Islet precursor cell (in vitro differentiated cells): ENCODE measurements at regions not wholly inside any gene's neighbourhood (a gene's known extent, or its start where the extent isn't known, plus 50 kb on each side); places are given as distances from the start of the nearest gene placed in this dataset.

Experiments used
- DNase-seq: peaks from one replicate; pipeline ENCODE4 v3.0.0-alpha.2; 2018

- no peak for DNase-seq
Observed at GRCh38 chr18:65124633-65125032, 626.2 kb upstream of the CDH7 start.

- no peak for DNase-seq
Observed at GRCh38 chr18:65103864-65104263, 646.9 kb upstream of the CDH7 start.

DNA sequence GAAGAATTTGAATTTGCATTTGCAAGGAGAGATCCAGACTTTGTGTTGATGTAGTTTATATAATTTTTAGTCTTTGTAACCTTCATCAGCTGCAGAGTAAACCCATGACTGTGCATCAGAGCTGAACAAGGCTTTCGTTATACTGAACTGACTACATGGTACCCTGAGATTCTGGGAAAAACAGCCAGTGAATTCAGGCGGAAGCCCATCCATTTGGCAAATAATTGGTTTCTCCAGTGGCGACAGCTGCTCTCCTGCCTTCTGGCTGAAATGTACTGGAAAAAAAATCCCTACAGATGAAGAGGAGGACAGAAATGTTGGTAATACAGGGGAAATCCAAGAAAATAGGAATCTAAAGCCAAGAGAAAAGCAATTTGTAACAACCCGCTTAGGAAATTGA is 657.5 kb upstream of the CDH7 start:
- DNase-seq: no peak

GRCh38 chr18:65091744-65092329 is 659.0 kb upstream of the CDH7 start:
- no peak for DNase-seq

- DNase-seq: no peak
Observed at GRCh38 chr18:65082907-65083306, 667.9 kb upstream of the CDH7 start.

DNA sequence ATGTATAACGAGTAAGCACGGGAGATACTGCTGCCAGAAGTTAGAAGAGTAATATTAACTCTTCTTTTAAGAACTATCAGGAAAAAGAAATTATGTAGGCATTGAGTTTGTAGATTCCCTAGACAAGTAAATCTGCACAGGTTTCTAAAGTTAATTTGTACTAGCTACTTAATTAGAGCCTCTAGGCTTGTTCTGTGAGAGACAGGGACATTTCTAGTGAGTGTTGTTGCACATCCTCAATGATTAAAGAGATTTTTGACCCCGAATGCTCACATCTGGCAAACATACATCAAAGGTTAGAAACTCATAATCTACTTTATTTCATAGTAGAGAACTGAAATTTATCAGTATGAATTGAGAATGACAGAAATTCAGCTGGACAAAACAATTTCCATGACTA is 669.0 kb upstream of the CDH7 start:
- no peak for DNase-seq

DNA sequence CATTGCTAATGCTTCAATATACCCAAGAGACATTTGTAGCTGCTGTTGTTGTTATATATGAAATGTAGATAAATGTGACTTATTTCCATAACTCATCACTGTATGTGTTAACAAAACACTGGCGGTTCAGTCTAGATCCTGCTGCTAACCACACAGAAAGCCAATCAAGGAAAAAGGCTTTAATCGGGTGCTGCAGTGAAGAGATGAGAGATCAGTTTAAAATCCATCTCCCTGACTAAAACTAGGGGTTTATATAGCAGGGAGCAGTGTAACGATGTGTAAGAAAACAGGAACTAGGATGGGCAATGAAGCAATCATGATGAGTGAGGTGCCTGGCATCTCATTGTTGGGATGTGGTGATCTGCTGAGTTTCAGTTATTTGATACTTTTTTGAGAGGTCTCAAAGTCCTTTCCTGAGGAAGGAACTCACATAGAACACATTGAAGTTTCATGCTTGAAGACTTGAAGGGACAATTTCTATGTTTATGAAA is 677.7 kb upstream of the CDH7 start:
- no peak for DNase-seq

GRCh38 chr18:65057439-65058083 is 693.3 kb upstream of the CDH7 start:
- DNase-seq: no peak

DNA sequence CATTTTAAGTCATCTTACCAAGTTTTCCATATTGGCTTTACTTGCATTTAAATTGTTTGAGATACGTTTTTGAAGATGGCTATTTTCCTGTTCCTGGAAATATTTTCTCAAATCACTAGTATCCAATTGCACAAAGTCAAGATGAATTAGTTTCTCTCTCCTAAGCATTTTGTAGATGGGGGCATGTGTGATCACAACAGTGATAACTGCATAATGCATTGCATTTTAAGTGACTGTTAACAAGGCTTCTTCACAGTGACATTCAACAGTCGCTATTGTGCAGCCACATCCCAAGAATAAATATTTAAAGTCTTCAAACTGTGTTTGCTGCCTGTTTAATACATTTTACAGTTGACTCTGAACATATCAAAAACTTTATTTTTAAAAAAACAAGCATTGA is 694.2 kb upstream of the CDH7 start:
- DNase-seq: no peak

DNA sequence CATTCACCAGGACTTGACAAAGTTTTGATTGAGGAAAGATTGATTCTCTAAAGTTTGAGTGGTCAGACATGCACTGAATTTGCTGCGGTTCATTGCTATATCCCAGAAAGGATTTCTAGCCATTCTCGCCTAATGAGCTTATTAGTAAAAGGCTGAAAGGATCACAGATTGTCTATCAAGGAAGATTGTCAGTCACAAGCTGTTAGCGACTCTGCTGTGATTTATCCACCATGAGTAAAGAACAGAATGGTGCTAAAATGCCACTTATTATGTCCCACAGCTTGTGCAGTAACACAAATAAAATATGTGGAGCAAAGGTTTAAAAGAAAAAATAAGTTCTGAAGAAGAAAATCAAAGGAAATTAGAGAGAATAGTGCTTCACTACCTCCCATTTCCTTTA is 701.2 kb upstream of the CDH7 start:
- DNase-seq: no peak

- DNase-seq: no peak
Observed at GRCh38 chr18:65039578-65039977, 711.2 kb upstream of the CDH7 start.

DNA sequence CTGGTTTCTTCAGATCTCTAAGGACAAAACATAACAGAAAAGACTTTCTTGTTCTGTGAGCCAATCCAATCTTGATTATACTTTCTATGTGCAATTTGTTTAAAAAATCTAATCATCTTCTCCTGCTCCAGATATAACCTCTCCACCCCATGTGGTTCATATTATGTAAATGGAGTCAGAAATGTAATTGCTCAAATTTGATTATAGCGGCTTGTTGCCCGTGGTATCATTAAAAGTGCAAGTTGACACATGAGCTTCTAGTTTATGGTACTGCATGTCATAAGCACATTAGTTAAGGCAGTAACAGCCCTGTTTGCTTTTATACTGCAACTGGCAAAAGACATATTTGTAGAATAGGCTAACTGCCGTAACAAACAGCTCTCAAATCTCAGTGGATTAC is 715.1 kb upstream of the CDH7 start:
- no peak for DNase-seq

GRCh38 chr18:65025756-65026155 is 725.1 kb upstream of the CDH7 start:
- no peak for DNase-seq

DNA sequence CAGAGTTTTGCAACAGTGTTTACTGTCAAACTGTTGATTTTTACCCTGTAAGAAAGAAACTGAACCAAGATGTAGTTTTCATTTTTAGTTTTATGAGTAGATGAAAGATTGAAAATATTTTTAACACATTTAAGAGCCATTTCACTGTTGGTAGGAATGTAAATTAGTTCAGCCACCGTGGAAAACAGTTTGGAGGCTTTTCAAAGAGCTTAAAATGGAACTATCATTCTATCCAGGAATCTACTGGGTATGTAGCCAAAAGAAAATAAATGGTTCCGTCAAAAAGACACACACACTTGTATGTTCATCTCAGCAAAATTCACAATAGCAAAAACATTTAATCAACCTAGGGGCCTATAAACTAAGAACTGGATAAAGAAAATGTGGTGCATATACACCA is 729.8 kb upstream of the CDH7 start:
- no peak for DNase-seq

GRCh38 chr18:65018184-65018583 is 732.6 kb upstream of the CDH7 start:
- DNase-seq: no peak

DNA sequence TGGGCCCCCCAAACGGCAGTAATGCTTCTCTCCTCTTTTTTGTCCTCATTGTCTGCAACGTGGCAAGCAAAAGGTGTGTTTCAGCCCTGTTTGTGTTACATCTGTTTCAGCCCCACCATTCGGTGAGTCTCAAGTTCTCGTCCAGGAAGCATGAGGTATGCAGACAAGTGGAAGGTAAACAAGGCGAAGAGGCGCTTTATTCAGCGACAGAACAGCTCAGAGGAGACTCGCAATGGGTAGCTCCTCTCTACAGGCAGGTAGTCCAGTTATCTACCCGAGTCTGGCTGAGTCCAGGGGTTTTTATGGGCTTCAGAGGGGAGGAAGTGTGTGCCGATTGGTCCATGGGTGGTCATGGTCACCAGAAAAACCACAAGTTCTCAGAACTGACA is 733.4 kb upstream of the CDH7 start:
- DNase-seq: no peak

GRCh38 chr18:65016631-65017371 is 734.0 kb upstream of the CDH7 start:
- no peak for DNase-seq

DNA sequence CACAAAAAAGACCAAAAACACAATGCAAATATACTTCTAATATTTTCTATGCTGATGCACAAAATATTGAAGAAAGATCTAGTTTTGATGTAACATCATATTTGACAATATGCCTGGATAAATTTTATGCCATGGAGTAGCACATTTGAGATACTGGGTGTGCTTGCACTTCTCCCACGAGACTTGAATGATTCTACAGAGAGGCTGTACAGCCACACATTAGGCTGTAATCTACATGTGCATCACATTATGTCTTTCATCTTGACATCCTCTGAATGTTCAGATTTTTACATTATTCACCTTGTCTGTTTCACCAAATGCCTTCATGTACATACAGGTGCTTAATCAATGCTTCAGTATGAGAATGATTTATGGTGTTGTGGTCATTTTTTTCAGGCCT is 756.4 kb upstream of the CDH7 start:
- no peak for DNase-seq

GRCh38 chr18:64993695-64994094 is 757.1 kb upstream of the CDH7 start:
- DNase-seq: no peak

DNA sequence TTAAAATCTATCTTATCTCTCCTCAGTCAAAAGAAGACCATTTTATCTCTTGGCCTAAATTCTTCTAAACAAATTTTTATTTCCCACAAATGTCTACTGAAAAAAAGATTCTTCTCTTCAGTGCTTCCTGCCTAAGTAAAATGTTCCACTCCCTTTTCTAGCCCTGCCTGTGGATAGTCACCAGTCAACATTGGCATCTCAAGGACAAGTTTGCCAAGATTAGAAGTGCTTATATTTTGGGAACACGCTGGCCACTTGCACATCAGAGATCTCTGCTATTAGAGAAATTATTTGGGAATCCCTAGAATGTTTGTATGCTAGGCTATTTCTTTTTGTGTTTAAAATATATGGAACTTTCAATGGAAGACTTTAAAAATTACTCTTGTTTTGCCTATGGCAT is 758.2 kb upstream of the CDH7 start:
- no peak for DNase-seq

DNA sequence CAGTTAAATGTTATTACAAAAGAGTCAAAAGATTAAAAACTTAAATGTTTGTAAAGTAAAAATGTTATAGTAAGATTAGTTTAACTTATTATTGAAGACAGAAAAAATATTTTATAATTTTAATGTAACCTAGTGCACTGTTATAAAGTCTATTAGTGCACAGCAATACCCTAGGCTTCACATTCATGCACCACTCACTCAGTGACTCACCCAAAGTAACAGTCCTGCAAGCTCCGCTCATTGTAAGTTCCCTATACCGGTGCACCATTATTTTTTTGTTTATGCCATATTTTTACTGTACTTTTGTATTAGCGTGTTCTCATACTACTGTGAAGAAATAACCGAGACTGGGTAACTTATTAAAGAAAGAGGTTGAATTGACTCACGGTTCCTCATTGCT is 759.7 kb upstream of the CDH7 start:
- no peak for DNase-seq

GRCh38 chr18:64986906-64987495 is 763.8 kb upstream of the CDH7 start:
- DNase-seq: no peak

DNA sequence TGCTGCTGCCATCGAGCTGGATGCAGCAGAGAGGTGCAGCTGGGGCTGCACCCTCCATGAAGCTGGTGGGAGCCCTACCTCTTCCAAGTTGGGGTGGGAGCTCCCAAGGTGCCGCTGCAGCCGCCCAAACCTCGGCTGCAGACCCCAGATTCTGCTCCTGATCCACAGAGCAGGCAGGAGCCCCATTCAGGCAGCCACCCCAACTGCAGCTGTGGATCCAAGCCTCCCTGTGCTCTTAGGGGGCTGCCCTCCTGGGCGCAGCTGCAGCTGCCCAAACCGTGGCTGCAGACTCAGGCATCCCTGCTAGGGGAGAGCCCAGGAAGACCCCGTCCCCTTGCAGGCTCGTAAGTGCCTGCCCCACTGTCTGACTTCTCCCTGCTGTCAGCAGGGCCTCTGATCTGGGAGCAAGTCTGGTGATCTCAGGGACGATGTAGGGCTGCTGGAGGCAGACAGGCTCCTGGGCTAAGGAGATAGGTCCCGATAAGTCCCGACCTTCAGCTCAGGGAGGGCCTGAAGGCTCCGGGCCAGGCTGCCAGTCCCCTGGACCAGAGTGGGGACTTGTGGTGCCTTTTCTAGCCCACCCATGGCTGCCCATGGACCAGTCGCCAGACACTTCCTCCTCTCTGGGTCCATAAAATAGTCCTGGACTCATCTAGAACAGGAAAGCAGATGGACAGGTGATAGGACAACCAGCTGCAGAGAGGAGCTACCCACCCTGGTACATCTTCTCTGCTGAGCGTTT is 767.1 kb upstream of the CDH7 start:
- no peak for DNase-seq
